Caki2 (cell line): ENCODE measurements at regions not wholly inside any gene's neighbourhood (a gene's known extent, or its start where the extent isn't known, plus 50 kb on each side); places are given as distances from the start of the nearest gene placed in this dataset.

Experiments used
- DNase-seq: peaks from one replicate; pipeline ENCODE4 v3.0.0-alpha.2; 2015; ENCODE audit warnings: low read depth
- in situ Hi-C: cut with HindIII; loops from 2 replicates; pipeline ENCODE4 v1.10.0; 2016; ENCODE audit warnings: low sequenced_read_pairs, low pct_unique_long_range_greater_than_20kb, mixed read lengths

GRCh38 chr18:68017385-68017784, 500.9 kb upstream of the DSEL start:
- in situ Hi-C loops: no loop called here
- DNase-seq: peak; percentile 35

DNA sequence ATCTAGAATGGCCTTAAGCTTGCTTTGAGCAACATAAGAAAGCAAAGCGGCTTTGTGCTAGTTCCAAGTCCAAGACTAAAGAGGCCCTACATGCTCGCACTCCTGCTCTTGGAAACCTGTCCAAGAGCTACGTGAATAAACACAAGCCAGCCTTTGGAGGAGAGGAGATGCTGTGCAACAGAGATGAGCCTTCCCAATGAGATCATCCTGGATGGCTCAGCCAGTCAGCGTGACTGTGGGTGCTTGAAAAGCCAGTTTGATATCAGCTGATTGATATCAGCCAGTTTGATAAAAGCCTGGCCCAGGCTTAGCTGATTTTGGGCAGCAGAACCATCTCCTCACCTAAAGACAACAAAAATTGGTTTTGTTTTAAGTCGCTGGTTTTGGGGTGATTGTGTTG, 481.0 kb upstream of the DSEL start:
- no peak for DNase-seq
- in situ Hi-C loops: no loop called here

GRCh38 chr18:67995769-67996168, 479.2 kb upstream of the DSEL start:
- in situ Hi-C loops: no loop called here
- DNase-seq: no peak

GRCh38 chr18:67980241-67980640, 463.7 kb upstream of the DSEL start:
- DNase-seq: no peak
- in situ Hi-C loops: no loop called here

GRCh38 chr18:67977067-67977616, 460.6 kb upstream of the DSEL start:
- in situ Hi-C loops: no loop called here
- DNase-seq: no peak

DNA sequence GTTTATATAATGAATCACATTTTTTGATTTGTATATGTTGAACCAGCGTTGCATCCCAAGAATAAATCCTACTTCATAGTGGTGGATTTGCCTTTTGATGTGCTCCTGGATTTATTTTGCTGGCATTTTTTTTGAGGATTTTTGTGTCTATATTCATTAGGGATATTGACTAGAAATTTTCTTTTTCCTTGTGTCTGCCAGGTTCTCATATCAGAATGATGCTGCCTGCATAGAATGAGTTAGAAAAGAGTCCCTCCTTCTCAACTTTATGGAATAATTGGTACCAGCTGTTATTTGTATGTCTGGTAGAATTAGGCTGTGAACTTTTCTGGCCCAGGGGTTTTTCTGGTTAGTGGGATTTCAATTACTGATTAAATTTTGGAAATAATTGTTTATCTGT, 457.4 kb upstream of the DSEL start:
- in situ Hi-C loops: no loop called here
- DNase-seq: no peak

DNA sequence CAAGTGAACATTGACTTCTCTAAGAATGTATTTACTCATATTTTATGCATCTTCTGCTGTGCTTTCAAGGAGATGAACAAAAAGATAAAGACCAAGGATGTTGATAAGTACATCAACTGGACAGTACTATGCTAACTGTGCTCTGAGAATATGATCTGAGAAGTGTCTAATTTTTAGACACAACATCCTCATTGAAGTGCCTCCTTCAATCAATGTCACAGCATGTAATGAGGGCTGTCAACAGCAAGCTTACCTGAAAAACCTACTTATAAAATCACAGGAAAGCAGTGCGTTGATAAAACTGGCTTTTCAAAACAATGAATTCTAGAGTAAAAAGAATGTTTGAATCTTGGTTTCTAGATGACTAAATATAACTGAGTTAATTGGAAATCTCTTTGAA, 452.9 kb upstream of the DSEL start:
- in situ Hi-C loops: no loop called here

DNA sequence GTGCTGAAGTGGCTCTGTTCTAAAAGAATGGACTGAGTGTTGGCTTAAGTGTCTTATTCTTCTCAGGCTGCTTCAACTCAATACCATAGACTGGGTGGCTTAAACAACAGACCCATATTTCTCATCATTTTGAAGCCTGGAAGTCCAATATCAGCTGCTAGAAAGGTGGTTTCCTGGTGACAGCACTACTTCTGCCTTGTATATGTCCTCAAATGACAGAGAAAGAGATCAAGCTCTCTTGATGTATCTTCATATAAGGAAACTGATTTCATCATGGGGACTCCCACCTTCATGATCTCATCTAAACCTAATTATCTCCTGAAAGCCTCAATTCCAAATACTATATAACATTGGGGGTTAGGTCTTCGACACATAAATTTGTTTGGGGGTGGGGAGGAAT, 449.7 kb upstream of the DSEL start:
- in situ Hi-C loops: no loop called here
- no peak for DNase-seq

More for the DNA sequence above, 452.9 kb upstream of the DSEL start:
- DNase-seq: no peak

DNA sequence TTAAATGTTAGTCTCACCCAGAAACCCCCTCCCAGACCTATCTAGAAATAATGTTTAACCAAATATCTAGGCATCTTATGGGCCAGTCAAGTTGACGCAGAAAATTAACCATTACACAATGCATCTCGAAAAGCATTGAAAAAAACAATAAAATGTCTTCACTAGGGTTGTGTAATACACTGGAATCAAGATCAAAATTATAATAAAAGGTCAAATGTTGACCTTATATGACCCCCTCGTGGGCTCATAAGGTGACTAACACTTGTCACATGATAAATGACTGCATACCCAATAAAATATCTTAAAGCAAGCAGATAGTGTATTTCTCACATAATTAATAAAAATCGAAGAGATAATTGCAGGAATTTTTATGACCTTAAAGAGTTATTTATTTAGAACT, 447.9 kb upstream of the DSEL start:
- in situ Hi-C loops: no loop called here
- no peak for DNase-seq

- DNase-seq: no peak
Observed at GRCh38 chr18:67961701-67962440, 445.4 kb upstream of the DSEL start.

GRCh38 chr18:67957684-67958083, 441.2 kb upstream of the DSEL start:
- DNase-seq: no peak
- in situ Hi-C loops: no loop called here

More at GRCh38 chr18:67961701-67962440, 445.4 kb upstream of the DSEL start:
- in situ Hi-C loops: no loop called here

DNA sequence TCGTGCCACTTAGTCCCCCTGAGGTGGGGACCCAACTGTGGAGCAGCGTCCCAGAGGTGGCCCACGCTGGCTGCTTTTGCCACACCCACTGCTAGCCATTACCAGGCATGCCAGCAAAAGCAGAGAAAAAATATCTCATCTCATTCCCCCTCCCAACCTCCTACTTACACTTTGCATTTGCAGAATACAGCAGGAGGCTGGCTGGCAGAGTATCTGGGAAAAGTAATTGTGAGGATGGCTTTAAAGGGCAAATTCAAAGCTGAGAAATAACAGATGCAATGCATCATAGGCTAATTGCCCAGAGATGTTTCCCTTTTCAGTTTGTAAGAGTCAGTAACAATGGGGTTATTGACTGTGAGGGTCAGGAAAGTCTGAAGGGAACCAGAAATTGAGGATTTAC, 438.1 kb upstream of the DSEL start:
- in situ Hi-C loops: no loop called here
- DNase-seq: no peak

DNA sequence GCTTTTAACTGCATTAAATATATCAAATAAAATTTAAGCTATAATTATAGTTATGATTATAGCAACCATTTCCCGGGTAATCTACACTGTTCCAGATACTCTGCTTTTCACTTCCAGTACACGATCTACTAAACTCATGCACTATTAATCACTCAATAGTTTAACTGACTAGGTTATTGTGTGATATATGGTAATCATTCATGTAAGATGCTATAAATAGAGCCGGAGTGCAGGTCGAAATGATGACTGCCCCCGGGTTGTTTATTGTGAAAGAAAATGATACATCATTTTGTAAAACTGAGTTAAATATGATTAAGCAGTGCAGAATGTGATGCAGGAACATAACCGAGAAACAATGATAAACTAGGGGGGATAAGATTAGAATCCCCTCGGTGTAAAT, 434.6 kb upstream of the DSEL start:
- no peak for DNase-seq
- in situ Hi-C loops: no loop called here

GRCh38 chr18:67938660-67939059, 422.1 kb upstream of the DSEL start:
- in situ Hi-C loops: no loop called here
- no peak for DNase-seq

DNA sequence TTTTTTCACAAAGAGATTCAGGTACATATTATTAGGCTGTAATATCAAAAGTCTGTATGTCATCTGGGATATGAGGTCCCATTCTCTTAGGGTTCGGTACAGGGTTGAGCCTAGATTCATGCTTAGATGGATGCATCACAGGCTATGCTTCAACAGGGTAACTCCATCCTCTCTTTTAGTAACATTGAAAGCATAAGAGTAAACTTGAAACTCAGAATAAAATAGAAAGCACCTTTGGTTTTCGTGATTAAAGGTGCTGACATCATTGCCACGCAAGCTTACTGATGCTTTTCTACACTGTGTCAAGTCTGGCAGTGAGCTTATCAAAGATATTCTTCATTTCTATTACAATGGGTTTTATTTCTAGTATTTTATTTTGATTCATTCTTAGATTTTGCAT, 419.1 kb upstream of the DSEL start:
- in situ Hi-C loops: no loop called here
- no peak for DNase-seq

GRCh38 chr18:67933271-67933670, 416.8 kb upstream of the DSEL start:
- DNase-seq: no peak
- in situ Hi-C loops: no loop called here

DNA sequence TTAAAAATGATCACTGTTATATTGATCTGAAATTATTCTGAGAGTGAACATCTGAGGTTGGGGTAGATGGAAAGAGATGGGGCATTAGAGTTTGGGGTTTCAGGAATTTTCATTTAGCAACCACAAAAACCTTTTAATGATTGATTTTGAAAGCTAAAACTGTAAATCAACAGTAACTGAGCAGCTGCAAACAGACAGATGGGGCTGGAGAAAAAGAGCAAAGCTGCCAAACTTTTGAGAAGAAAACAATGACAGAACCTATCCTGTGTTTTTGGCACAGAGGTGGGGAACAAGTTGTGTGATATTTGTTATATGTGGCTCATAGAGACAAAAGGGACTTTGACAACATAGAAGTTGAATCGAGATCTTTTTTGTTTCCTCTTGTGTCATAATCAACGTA, 415.8 kb upstream of the DSEL start:
- in situ Hi-C loops: no loop called here
- DNase-seq: no peak

- DNase-seq: no peak
Observed at GRCh38 chr18:67926929-67927864, 410.7 kb upstream of the DSEL start.

DNA sequence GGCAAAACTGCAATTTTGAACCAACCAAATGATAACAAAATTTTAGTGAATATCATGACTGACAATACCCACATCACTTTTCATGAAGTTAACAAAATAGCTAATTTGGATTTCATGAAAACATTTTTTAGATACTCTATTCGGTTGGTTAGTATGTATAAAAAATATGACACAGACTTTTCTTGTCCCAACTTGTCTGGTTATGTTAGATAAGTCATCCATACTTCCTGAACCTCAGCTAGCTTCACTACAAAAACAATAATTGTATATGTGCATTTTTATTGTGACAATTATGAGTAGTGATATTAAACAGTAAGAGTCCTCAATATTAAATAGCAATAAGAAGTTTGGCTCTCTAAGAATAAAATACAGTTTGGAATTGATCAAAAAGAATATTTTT, 408.1 kb upstream of the DSEL start:
- no peak for DNase-seq
- in situ Hi-C loops: no loop called here

More at GRCh38 chr18:67926929-67927864, 410.7 kb upstream of the DSEL start:
- in situ Hi-C loops: no loop called here
